SK-N-SH treated with all-trans-retinoic acid at 6 μM for 48 hours (cell line): ENCODE measurements at regions not wholly inside any gene's neighbourhood (a gene's known extent, or its start where the extent isn't known, plus 50 kb on each side); places are given as distances from the start of the nearest gene placed in this dataset.

Source experiments
- ARNTL ChIP-seq: fragments of 450-650 bp; formaldehyde crosslinking; IDR thresholded peaks from 2 replicates; pipeline ENCODE4 v1.5.0; 2020; ENCODE audit warnings: low read depth, mild to moderate bottlenecking, moderate library complexity, borderline replicate concordance
- CSDC2 ChIP-seq: fragments of 250-450 bp; sonication (Bioruptor Pico); IDR thresholded peaks from 2 replicates; pipeline ENCODE4 v1.5.0; 2020; ENCODE audit warnings: mild to moderate bottlenecking, moderate library complexity
- RARB ChIP-seq: fragments of 250-450 bp; sonication (Bioruptor Pico); IDR thresholded peaks from 2 replicates; pipeline ENCODE4 v1.8.0; 2021; ENCODE audit warnings: mild to moderate bottlenecking, moderate library complexity
- TCF4 ChIP-seq: fragments of 250-450 bp; sonication (Bioruptor Pico); IDR thresholded peaks from 2 replicates; pipeline ENCODE4 v1.8.0; 2021; ENCODE audit warnings: mild to moderate bottlenecking, moderate library complexity, borderline replicate concordance
- TOX ChIP-seq: fragments of 250-450 bp; sonication (Bioruptor Pico); IDR thresholded peaks from 2 replicates; pipeline ENCODE4 v1.8.0; 2021; ENCODE audit warnings: mild to moderate bottlenecking, moderate library complexity, borderline replicate concordance
- ZFP3 ChIP-seq: fragments of 250-450 bp; sonication (Bioruptor Pico); IDR thresholded peaks from 2 replicates; pipeline ENCODE4 v1.5.0; 2020; ENCODE audit warnings: mild to moderate bottlenecking, moderate library complexity
- ZNF565 ChIP-seq: fragments of 450-650 bp; formaldehyde crosslinking; conservative IDR thresholded peaks from 2 replicates; pipeline ENCODE4 v1.5.0; 2020; ENCODE audit warnings: low read depth, mild to moderate bottlenecking, moderate library complexity
- ZNF70 ChIP-seq: fragments of 450-650 bp; formaldehyde crosslinking; IDR thresholded peaks from 2 replicates; pipeline ENCODE4 v1.5.0; 2020; ENCODE audit warnings: mild to moderate bottlenecking, moderate library complexity
- TF ChIP-seq, protein P1 (sequence below): fragments of 250-450 bp; sonication (Bioruptor Pico); IDR thresholded peaks from 2 replicates; pipeline ENCODE4 v1.5.1; 2020; ENCODE audit warnings: low read depth, mild to moderate bottlenecking, moderate library complexity
- TF ChIP-seq, protein P2 (sequence below): fragments of 250-450 bp; sonication (Bioruptor Pico); IDR thresholded peaks from 2 replicates; pipeline ENCODE4 v1.8.0; 2020; ENCODE audit warnings: mild to moderate bottlenecking, moderate library complexity, borderline replicate concordance
- TF ChIP-seq, protein P3 (sequence below): fragments of 250-450 bp; sonication (Bioruptor Pico); IDR thresholded peaks from 2 replicates; pipeline ENCODE4 v1.8.0; 2021; ENCODE audit warnings: low read depth, mild to moderate bottlenecking, moderate library complexity, borderline replicate concordance
- TF ChIP-seq, protein P4 (sequence below): fragments of 250-450 bp; sonication (Bioruptor Pico); IDR thresholded peaks from 2 replicates; pipeline ENCODE4 v1.5.0; 2020; ENCODE audit warnings: mild to moderate bottlenecking, moderate library complexity

DNA sequence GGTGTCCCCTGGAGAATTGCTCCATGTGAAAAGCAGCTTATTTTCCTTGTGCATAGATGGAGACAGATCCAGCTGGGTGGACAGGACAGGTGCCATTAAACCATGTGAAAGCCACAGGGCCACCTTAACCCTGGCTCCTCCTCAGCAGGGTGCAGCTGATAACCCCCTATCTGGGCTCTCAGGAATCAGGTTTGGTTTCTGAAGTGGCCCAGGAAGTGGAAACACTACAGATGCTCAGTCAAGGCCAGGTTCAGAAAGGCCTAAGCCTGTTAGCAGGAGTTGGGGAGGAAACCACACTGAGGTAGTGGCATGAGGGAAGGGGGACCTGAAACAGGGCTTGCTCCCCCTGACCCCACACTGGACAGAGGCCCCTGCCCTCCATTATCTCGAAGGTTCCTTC lies 217.0 kb downstream of the SPP2 start:
- TF ChIP-seq ZNF70 (CRISPR knock-in tag) (no peak), ZFP3 (CRISPR knock-in tag) (no peak), ARNTL (no peak), ZNF565 (CRISPR knock-in tag) (no peak), RARB (no peak), TOX (no peak), CSDC2 (CRISPR knock-in tag) (no peak), TCF4 (CRISPR knock-in tag) (no peak)
- TF ChIP-seq, protein P1, sequence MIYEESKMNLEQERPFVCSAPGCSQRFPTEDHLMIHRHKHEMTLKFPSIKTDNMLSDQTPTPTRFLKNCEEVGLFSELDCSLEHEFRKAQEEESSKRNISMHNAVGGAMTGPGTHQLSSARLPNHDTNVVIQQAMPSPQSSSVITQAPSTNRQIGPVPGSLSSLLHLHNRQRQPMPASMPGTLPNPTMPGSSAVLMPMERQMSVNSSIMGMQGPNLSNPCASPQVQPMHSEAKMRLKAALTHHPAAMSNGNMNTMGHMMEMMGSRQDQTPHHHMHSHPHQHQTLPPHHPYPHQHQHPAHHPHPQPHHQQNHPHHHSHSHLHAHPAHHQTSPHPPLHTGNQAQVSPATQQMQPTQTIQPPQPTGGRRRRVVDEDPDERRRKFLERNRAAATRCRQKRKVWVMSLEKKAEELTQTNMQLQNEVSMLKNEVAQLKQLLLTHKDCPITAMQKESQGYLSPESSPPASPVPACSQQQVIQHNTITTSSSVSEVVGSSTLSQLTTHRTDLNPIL, result no peak
- TF ChIP-seq, protein P2, sequence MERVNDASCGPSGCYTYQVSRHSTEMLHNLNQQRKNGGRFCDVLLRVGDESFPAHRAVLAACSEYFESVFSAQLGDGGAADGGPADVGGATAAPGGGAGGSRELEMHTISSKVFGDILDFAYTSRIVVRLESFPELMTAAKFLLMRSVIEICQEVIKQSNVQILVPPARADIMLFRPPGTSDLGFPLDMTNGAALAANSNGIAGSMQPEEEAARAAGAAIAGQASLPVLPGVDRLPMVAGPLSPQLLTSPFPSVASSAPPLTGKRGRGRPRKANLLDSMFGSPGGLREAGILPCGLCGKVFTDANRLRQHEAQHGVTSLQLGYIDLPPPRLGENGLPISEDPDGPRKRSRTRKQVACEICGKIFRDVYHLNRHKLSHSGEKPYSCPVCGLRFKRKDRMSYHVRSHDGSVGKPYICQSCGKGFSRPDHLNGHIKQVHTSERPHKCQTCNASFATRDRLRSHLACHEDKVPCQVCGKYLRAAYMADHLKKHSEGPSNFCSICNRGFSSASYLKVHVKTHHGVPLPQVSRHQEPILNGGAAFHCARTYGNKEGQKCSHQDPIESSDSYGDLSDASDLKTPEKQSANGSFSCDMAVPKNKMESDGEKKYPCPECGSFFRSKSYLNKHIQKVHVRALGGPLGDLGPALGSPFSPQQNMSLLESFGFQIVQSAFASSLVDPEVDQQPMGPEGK (CRISPR knock-in tag), result no peak
- TF ChIP-seq, protein P3, sequence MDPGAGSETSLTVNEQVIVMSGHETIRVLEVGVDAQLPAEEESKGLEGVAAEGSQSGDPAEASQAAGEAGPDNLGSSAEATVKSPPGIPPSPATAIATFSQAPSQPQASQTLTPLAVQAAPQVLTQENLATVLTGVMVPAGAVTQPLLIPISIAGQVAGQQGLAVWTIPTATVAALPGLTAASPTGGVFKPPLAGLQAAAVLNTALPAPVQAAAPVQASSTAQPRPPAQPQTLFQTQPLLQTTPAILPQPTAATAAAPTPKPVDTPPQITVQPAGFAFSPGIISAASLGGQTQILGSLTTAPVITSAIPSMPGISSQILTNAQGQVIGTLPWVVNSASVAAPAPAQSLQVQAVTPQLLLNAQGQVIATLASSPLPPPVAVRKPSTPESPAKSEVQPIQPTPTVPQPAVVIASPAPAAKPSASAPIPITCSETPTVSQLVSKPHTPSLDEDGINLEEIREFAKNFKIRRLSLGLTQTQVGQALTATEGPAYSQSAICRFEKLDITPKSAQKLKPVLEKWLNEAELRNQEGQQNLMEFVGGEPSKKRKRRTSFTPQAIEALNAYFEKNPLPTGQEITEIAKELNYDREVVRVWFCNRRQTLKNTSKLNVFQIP, result no peak
- TF ChIP-seq, protein P4, sequence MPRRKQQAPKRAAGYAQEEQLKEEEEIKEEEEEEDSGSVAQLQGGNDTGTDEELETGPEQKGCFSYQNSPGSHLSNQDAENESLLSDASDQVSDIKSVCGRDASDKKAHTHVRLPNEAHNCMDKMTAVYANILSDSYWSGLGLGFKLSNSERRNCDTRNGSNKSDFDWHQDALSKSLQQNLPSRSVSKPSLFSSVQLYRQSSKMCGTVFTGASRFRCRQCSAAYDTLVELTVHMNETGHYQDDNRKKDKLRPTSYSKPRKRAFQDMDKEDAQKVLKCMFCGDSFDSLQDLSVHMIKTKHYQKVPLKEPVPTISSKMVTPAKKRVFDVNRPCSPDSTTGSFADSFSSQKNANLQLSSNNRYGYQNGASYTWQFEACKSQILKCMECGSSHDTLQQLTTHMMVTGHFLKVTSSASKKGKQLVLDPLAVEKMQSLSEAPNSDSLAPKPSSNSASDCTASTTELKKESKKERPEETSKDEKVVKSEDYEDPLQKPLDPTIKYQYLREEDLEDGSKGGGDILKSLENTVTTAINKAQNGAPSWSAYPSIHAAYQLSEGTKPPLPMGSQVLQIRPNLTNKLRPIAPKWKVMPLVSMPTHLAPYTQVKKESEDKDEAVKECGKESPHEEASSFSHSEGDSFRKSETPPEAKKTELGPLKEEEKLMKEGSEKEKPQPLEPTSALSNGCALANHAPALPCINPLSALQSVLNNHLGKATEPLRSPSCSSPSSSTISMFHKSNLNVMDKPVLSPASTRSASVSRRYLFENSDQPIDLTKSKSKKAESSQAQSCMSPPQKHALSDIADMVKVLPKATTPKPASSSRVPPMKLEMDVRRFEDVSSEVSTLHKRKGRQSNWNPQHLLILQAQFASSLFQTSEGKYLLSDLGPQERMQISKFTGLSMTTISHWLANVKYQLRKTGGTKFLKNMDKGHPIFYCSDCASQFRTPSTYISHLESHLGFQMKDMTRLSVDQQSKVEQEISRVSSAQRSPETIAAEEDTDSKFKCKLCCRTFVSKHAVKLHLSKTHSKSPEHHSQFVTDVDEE (CRISPR knock-in tag), result no peak
